ENCODE measurements at regions not wholly inside any gene's neighbourhood (a gene's known extent, or its start where the extent isn't known, plus 50 kb on each side); places are given as distances from the start of the nearest gene placed in this dataset.

GRCh38 chr14:87122166-87122565 is 870.8 kb downstream of the GALC start (continued):
- TF ChIP-seq ZNF462 (CRISPR knock-in tag; IDR thresholded peaks at IDR 0.05) (no peak), EZH2 (IDR thresholded peaks at IDR 0.05; ENCODE audit: low read depth, unreplicated experiment) (no peak), ETS1 (IDR thresholded peaks at IDR 0.05) (no peak), STAT1 (IDR thresholded peaks at IDR 0.05; ENCODE audit: unreplicated experiment) (no peak)

GRCh38 chr14:87121716-87122115 is 871.3 kb downstream of the GALC start:
- no peak for ATAC-seq
- Mint-ChIP-seq H3K9me3 (no peaks in the 10 kb centered on the region), H3K36me3 (ENCODE audit: low read depth) (no peaks in the 10 kb centered on the region), H3K27ac (no peak overlapping the region), H3K27me3 (ENCODE audit: insufficient read depth, low read depth, poor library complexity) (peaks cover 4% of the 10 kb centered on the region), H3K4me1 (peaks cover 4% of the 10 kb centered on the region; the same call in 2 of the 3 replicates), H3K4me3 (no peak overlapping the region)
- H3K27me3 ChIP-seq (ENCODE audit: insufficient read depth): no peaks in the 10 kb centered on the region
- H3K36me3 ChIP-seq (ENCODE audit: insufficient read depth): no peaks in the 10 kb centered on the region
- no peak overlapping the region for H3K4me2 ChIP-seq
- 0 out of 2 replicates have a peak overlapping the region, but pooled peaks have one; percentile 35 for H2AFZ ChIP-seq
- H3F3A ChIP-seq (replicated peaks; ENCODE audit: low read depth): no peaks in the 10 kb centered on the region
- H4K20me1 ChIP-seq (replicated peaks; ENCODE audit: insufficient read depth): no peaks in the 10 kb centered on the region
- no peak overlapping the region for H3K27ac ChIP-seq (ENCODE audit: low read depth)
- H3K9me2 ChIP-seq (ENCODE audit: insufficient read depth): 0 out of 2 replicates have a peak, but pooled peaks cover 4% of the 10 kb centered on the region
- no peak overlapping the region for H3K4me3 ChIP-seq
- H3K4me1 ChIP-seq (ENCODE audit: insufficient read depth): no peaks in the 10 kb centered on the region; the same call in 1 of the 2 replicates
- DNase-seq (ENCODE audit: low spot score): peak; percentile 13
- H3K79me2 ChIP-seq (replicated peaks; ENCODE audit: insufficient read depth): no peaks in the 10 kb centered on the region
- TF ChIP-seq ETS1 (IDR thresholded peaks at IDR 0.05): no peak
- no peak for TF ChIP-seq REST (IDR thresholded peaks at IDR 0.05; ENCODE audit: unreplicated experiment)

All from GM23338 (cell line).